HepG2 (cell line): ENCODE measurements at regions not wholly inside any gene's neighbourhood (a gene's known extent, or its start where the extent isn't known, plus 50 kb on each side); places are given as distances from the start of the nearest gene placed in this dataset.

ENCODE experiments used
- CAMTA2 ChIP-seq: sonication (generic); formaldehyde crosslinking; IDR thresholded peaks from 2 replicates; pipeline ENCODE4 v1.4.0; 2020; ENCODE audit warnings: mild to moderate bottlenecking, missing genetic modification reagents, borderline replicate concordance
- FOXK1 ChIP-seq: sonication (generic); formaldehyde crosslinking; IDR thresholded peaks from 2 replicates; pipeline ENCODE4 v1.4.0; 2020; ENCODE audit warnings: low read depth, missing genetic modification reagents, borderline replicate concordance
- FOXK2 ChIP-seq: fragments of 450-650 bp; IDR thresholded peaks from 2 replicates; pipeline ENCODE4 v1.6.1; 2016
- MAZ ChIP-seq, 2 experiments: sonication (generic) in 1 of 2; formaldehyde crosslinking in 1 of 2; IDR thresholded peaks; 2 replicates each; pipeline versions ENCODE4 v1.5.0 to v1.6.1; 2012 to 2020; ENCODE audit warnings: low read depth in 2 of 2, mild to moderate bottlenecking in 2 of 2, borderline replicate concordance in 1 of 2, improper control_type of control experiment in 1 of 2, low read length in 1 of 2, missing genetic modification reagents in 1 of 2, moderate library complexity in 1 of 2
- NR2C2 ChIP-seq: sonication (generic); formaldehyde crosslinking; IDR thresholded peaks from 2 replicates; pipeline ENCODE4 v1.4.0; 2020; ENCODE audit warnings: missing genetic modification reagents, mild to moderate bottlenecking, moderate library complexity, borderline replicate concordance
- PTBP1 ChIP-seq: fragments of 200-400 bp; formaldehyde crosslinking; IDR thresholded peaks from 2 replicates; pipeline ENCODE4 v1.6.1; 2018; ENCODE audit warnings: low read length, low read depth; ENCODE audit not compliant: poor library complexity, severe bottlenecking
- RNF219 ChIP-seq: sonication (generic); formaldehyde crosslinking; IDR thresholded peaks from 2 replicates; pipeline ENCODE4 v1.5.0; 2020; ENCODE audit warnings: mild to moderate bottlenecking, missing genetic modification reagents
- RXRA ChIP-seq: sonication (generic); formaldehyde crosslinking; IDR thresholded peaks from 2 replicates; pipeline ENCODE4 v1.5.1; 2020; ENCODE audit warnings: missing genetic modification reagents
- ZNF768 ChIP-seq: sonication (generic); formaldehyde crosslinking; IDR thresholded peaks from 2 replicates; pipeline ENCODE4 v1.4.0; 2020; ENCODE audit warnings: missing genetic modification reagents
- TF ChIP-seq, protein P1 (sequence below): sonication (generic); formaldehyde crosslinking; IDR thresholded peaks from 2 replicates; pipeline ENCODE4 v1.5.0; 2020; ENCODE audit warnings: mild to moderate bottlenecking, missing genetic modification reagents, moderate library complexity
- TF ChIP-seq, protein P2 (sequence below): sonication (generic); formaldehyde crosslinking; IDR thresholded peaks from 2 replicates; pipeline ENCODE4 v1.8.1; 2023; ENCODE audit warnings: mild to moderate bottlenecking, missing genetic modification reagents

DNA sequence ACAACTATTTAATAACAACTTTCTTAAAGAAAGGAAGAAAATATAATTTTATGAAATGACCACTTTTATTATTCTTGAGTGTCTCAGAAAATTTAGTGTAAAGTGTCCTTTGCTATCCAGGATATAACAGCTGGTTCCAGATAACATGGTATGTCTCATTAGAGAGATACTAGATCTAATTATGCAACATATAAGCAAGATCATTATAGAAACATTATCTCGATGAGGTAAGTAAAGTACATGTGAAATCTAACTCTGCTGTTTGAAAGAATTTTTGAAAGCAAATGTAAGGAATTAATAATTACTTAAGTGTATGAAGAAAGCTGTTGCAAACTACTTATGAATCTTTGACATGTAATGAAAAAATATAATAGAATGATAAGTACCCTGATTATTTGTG, 887.4 kb upstream of the CXADR start:
- TF ChIP-seq, protein P1, sequence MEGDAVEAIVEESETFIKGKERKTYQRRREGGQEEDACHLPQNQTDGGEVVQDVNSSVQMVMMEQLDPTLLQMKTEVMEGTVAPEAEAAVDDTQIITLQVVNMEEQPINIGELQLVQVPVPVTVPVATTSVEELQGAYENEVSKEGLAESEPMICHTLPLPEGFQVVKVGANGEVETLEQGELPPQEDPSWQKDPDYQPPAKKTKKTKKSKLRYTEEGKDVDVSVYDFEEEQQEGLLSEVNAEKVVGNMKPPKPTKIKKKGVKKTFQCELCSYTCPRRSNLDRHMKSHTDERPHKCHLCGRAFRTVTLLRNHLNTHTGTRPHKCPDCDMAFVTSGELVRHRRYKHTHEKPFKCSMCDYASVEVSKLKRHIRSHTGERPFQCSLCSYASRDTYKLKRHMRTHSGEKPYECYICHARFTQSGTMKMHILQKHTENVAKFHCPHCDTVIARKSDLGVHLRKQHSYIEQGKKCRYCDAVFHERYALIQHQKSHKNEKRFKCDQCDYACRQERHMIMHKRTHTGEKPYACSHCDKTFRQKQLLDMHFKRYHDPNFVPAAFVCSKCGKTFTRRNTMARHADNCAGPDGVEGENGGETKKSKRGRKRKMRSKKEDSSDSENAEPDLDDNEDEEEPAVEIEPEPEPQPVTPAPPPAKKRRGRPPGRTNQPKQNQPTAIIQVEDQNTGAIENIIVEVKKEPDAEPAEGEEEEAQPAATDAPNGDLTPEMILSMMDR, result no peak
- TF ChIP-seq RNF219 (CRISPR knock-in tag) (no peak), RXRA (no peak), FOXK2 (no peak), MAZ (IDR thresholded peaks at IDR 0.05; ENCODE audit: borderline replicate concordance, low read depth, low read length) (no peak), MAZ (CRISPR knock-in tag; IDR thresholded peaks at IDR 0.05; ENCODE audit: low read depth) (no peak), PTBP1 (no peak), CAMTA2 (CRISPR knock-in tag) (no peak), FOXK1 (CRISPR knock-in tag) (no peak), ZNF768 (CRISPR knock-in tag) (no peak), NR2C2 (CRISPR knock-in tag) (no peak)
- TF ChIP-seq, protein P2, sequence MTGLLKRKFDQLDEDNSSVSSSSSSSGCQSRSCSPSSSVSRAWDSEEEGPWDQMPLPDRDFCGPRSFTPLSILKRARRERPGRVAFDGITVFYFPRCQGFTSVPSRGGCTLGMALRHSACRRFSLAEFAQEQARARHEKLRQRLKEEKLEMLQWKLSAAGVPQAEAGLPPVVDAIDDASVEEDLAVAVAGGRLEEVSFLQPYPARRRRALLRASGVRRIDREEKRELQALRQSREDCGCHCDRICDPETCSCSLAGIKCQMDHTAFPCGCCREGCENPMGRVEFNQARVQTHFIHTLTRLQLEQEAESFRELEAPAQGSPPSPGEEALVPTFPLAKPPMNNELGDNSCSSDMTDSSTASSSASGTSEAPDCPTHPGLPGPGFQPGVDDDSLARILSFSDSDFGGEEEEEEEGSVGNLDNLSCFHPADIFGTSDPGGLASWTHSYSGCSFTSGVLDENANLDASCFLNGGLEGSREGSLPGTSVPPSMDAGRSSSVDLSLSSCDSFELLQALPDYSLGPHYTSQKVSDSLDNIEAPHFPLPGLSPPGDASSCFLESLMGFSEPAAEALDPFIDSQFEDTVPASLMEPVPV (CRISPR knock-in tag), result no peak
